IMR-90 (cell line): ENCODE measurements at regions not wholly inside any gene's neighbourhood (a gene's known extent, or its start where the extent isn't known, plus 50 kb on each side); places are given as distances from the start of the nearest gene placed in this dataset.

Experiments
- ATAC-seq: fragments of 200-7000 bp; cut with Tn5 transposase; 2 replicates; pipeline ENCODE4 v1.9.1; 2020; ENCODE audit warnings: low read depth, mild to moderate bottlenecking, moderate library complexity
- BruUV-seq: library from RNA; stranded (reverse); fragments of 400-500 nt; replicated peaks from 2 replicates; lab custom pipeline; 2021; lab: Mats Ljungman, UMichigan
- CTCF ChIA-PET: fragments of 300-600 bp; formaldehyde crosslinking; extraction: SDS; loops from one replicate; lab custom pipeline; 2021; ENCODE audit warnings: antibody characterized with exemption; lab: Yijun Ruan, JAX
- POLR2A ChIA-PET: fragments of 300-600 bp; sonication (Branson Sonifier 250); formaldehyde crosslinking; loops from one replicate; lab custom pipeline; 2022; ENCODE audit warnings: antibody characterized with exemption; ENCODE audit not compliant: unreplicated experiment; lab: Charles Lee
- DNase-seq: peaks from one replicate; pipeline ENCODE4 v3.0.0; 2013
- H2AFZ ChIP-seq: replicated peaks from 2 replicates; pipeline ENCODE3; 2013; ENCODE audit warnings: low read length, mild to moderate bottlenecking; ENCODE audit not compliant: poor library complexity
- H2AK5ac ChIP-seq: 2 replicates; pipeline ENCODE4 v1.6.1; 2013; ENCODE audit warnings: low read depth, low read length, inconsistent platforms
- H2AK9ac ChIP-seq: replicated peaks from 2 replicates; pipeline ENCODE3; 2013; ENCODE audit warnings: mild to moderate bottlenecking, low read depth, low read length, moderate library complexity; ENCODE audit not compliant: poor library complexity
- H2BK120ac ChIP-seq: 2 replicates; pipeline ENCODE4 v1.6.1; 2013; ENCODE audit warnings: low read depth, low read length, inconsistent platforms
- H2BK15ac ChIP-seq: 3 replicates; pipeline ENCODE4 v1.6.1; 2013; ENCODE audit warnings: low read depth, low read length, inconsistent platforms
- H2BK20ac ChIP-seq: 2 replicates; pipeline ENCODE4 v1.6.1; 2013; ENCODE audit warnings: low read depth, mild to moderate bottlenecking, inconsistent platforms, low read length, moderate library complexity
- H2BK5ac ChIP-seq: 2 replicates; pipeline ENCODE4 v1.6.1; 2013; ENCODE audit warnings: mild to moderate bottlenecking, low read depth, low read length, inconsistent platforms; ENCODE audit not compliant: poor library complexity, severe bottlenecking
- H3K14ac ChIP-seq: replicated peaks from 2 replicates; pipeline ENCODE4 v1.6.1; 2013; ENCODE audit warnings: low read depth, low read length, inconsistent platforms
- H3K18ac ChIP-seq: 2 replicates; pipeline ENCODE4 v1.6.1; 2013; ENCODE audit warnings: low read depth, low read length, control low read depth
- H3K23ac ChIP-seq: 2 replicates; pipeline ENCODE4 v1.6.1; 2013; ENCODE audit warnings: low read depth, low read length, inconsistent platforms
- H3K27ac ChIP-seq: 2 replicates; pipeline ENCODE4 v1.5.1; 2013; ENCODE audit warnings: mild to moderate bottlenecking, control low read depth, low read length; ENCODE audit not compliant: insufficient read depth
- H3K27me3 ChIP-seq: 2 replicates; pipeline ENCODE4 v1.6.1; 2013; ENCODE audit warnings: low read length; ENCODE audit not compliant: control insufficient read depth, insufficient read depth
- H3K36me3 ChIP-seq: 2 replicates; pipeline ENCODE4 v1.6.1; 2013; ENCODE audit warnings: low read length, mixed read lengths; ENCODE audit not compliant: control insufficient read depth, insufficient read depth
- H3K4ac ChIP-seq: 2 replicates; pipeline ENCODE4 v1.6.1; 2013; ENCODE audit warnings: low read depth, low read length, inconsistent platforms
- H3K4me1 ChIP-seq: 2 replicates; pipeline ENCODE4 v1.6.1; 2013; ENCODE audit warnings: low read length, mixed read lengths; ENCODE audit not compliant: control insufficient read depth, insufficient read depth
- H3K4me2 ChIP-seq: 2 replicates; pipeline ENCODE4 v1.6.1; 2013; ENCODE audit warnings: low read depth, mild to moderate bottlenecking, control low read depth, low read length, moderate library complexity
- H3K4me3 ChIP-seq: 2 replicates; pipeline ENCODE4 v1.5.1; 2013; ENCODE audit warnings: low read depth, mild to moderate bottlenecking, control low read depth, low read length, moderate library complexity; ENCODE audit not compliant: insufficient read depth
- H3K56ac ChIP-seq: 2 replicates; pipeline ENCODE4 v1.6.1; 2013; ENCODE audit warnings: low read length, inconsistent platforms; ENCODE audit not compliant: insufficient read depth; ENCODE audit errors: extremely low read depth
- H3K79me1 ChIP-seq, 2 experiments: 2 replicates each; pipeline ENCODE4 v1.6.1; 2013; ENCODE audit warnings: low read length in 2 of 2, inconsistent platforms in 1 of 2, low read depth in 1 of 2
- H3K9ac ChIP-seq: 2 replicates; pipeline ENCODE4 v1.6.1; 2013; ENCODE audit warnings: low read depth, low read length, control low read depth
- H3K9me1 ChIP-seq: 2 replicates; pipeline ENCODE4 v1.6.1; 2013; ENCODE audit warnings: low read length, inconsistent platforms; ENCODE audit not compliant: insufficient read depth
- H3K9me3 ChIP-seq: 2 replicates; pipeline ENCODE4 v1.6.1; 2013; ENCODE audit warnings: low read length; ENCODE audit not compliant: control insufficient read depth, insufficient read depth
- H4K20me1 ChIP-seq: 2 replicates; pipeline ENCODE4 v1.6.1; 2013; ENCODE audit warnings: low read length, inconsistent platforms; ENCODE audit not compliant: insufficient read depth
- H4K5ac ChIP-seq: 2 replicates; pipeline ENCODE4 v1.6.1; 2013; ENCODE audit warnings: mild to moderate bottlenecking, low read depth, low read length, control low read depth
- H4K8ac ChIP-seq, 2 experiments: 2 replicates each; pipeline ENCODE4 v1.6.1; 2013; ENCODE audit warnings: low read depth in 2 of 2, low read length in 2 of 2, control low read depth in 1 of 2, inconsistent platforms in 1 of 2
- H4K91ac ChIP-seq: 2 replicates; pipeline ENCODE4 v1.6.1; 2013; ENCODE audit warnings: low read depth, low read length, inconsistent platforms; ENCODE audit not compliant: insufficient read depth
- CEBPB ChIP-seq: IDR thresholded peaks from 2 replicates; pipeline ENCODE4 v1.6.1; 2012; ENCODE audit warnings: low read depth, low read length, improper control_type of control experiment
- FOS ChIP-seq: fragments of 150-350 bp; IDR thresholded peaks from 2 replicates; pipeline ENCODE4 v1.6.1; 2016; ENCODE audit warnings: low read depth, low read length
- MAFK ChIP-seq: IDR thresholded peaks from 2 replicates; pipeline ENCODE4 v1.6.1; 2012; ENCODE audit warnings: low read depth, low read length, improper control_type of control experiment
- MXI1 ChIP-seq: IDR thresholded peaks from 2 replicates; pipeline ENCODE4 v1.6.1; 2012; ENCODE audit warnings: low read depth, mild to moderate bottlenecking, low read length, moderate library complexity, borderline replicate concordance
- NFE2L2 ChIP-seq: fragments of 150-350 bp; IDR thresholded peaks from 2 replicates; pipeline ENCODE4 v1.6.1; 2016; ENCODE audit warnings: low read depth, mild to moderate bottlenecking, low read length
- POLR2A ChIP-seq: IDR thresholded peaks from 2 replicates; pipeline ENCODE4 v1.6.1; 2012; ENCODE audit warnings: mild to moderate bottlenecking, low read depth, low read length
- RAD21 ChIP-seq: IDR thresholded peaks from 2 replicates; pipeline ENCODE4 v1.6.1; 2012; ENCODE audit warnings: low read length, improper control_type of control experiment
- RCOR1 ChIP-seq: IDR thresholded peaks from 2 replicates; pipeline ENCODE4 v1.6.1; 2012; ENCODE audit warnings: mild to moderate bottlenecking, low read length, improper control_type of control experiment; ENCODE audit not compliant: insufficient replicate concordance
- RFX5 ChIP-seq: IDR thresholded peaks from 2 replicates; pipeline ENCODE4 v1.8.0; 2012; ENCODE audit warnings: low read depth, mild to moderate bottlenecking, low read length, moderate library complexity
- SMC3 ChIP-seq: fragments of 150-350 bp; IDR thresholded peaks from 2 replicates; pipeline ENCODE4 v1.6.1; 2016; ENCODE audit warnings: low read depth, mild to moderate bottlenecking, antibody characterized with exemption, low read length, moderate library complexity
- WGBS, 2 experiments: methylation state at CpG; one replicate each; pipeline versions ENCODE4 v1.1.5 to v1.1.7; 2013; ENCODE audit warnings: missing lambda C conversion rate in 2 of 2; ENCODE audit not compliant: insufficient read length in 1 of 2; ENCODE audit errors: extremely low coverage in 2 of 2; 5-methylcytosine and 5-hydroxymethylcytosine counted together
- dilution Hi-C: fragments of 300-500 bp; cut with HindIII; formaldehyde crosslinking; loops from one replicate; pipeline ENCODE4 v1.14.3; 2018; ENCODE audit warnings: low sequenced_read_pairs; ENCODE audit not compliant: unreplicated experiment
- in situ Hi-C: fragments of 300-500 bp; cut with MboI; formaldehyde crosslinking; loops from 3 replicates; pipeline ENCODE4 v1.14.3; 2019; ENCODE audit warnings: low sequenced_read_pairs, inconsistent platforms, mixed read lengths
- intact Hi-C: fragments of 100-400 bp; cut with micrococcal nuclease; formaldehyde crosslinking; loops from 2 replicates; pipeline ENCODE4 v1.10.0; 2022
- TF ChIP-seq, protein P1 (sequence below): fragments of 150-350 bp; IDR thresholded peaks from 2 replicates; pipeline ENCODE4 v1.6.1; 2016; ENCODE audit warnings: low read depth, mild to moderate bottlenecking, low read length, moderate library complexity, borderline replicate concordance
- TF ChIP-seq, protein P2 (sequence below): conservative IDR thresholded peaks from 2 replicates; pipeline ENCODE4 v1.5.1; 2012; ENCODE audit warnings: mild to moderate bottlenecking, low read depth, low read length, improper control_type of control experiment

DNA sequence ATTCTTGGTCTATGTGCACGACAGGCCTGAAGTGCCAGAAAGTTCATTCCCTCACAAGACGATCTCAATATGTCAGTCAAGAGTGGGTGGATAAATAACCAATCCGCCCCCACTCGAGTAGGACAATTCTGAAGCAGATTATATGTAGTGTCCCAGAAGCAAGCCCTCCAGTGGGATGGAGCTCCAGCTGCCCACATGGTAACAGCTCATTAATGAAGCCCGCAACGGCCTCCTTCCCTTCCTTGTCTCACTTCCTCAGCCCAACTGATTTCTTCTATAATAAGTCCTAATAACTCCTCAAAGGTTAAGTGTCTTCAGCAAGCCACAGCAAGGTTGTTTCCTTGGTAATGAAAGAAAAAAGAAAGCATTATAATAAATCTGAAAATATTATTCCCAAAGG is 82.1 kb upstream of the F13A1 start:
- no peak overlapping the region for H4K91ac ChIP-seq
- no peaks in the 10 kb centered on the region for H3K4me1 ChIP-seq
- H3K27ac ChIP-seq = no peak overlapping the region
- H3K9me1 ChIP-seq = no peaks in the 10 kb centered on the region
- H2AK9ac ChIP-seq = no peak overlapping the region
- H3K27me3 ChIP-seq = no peaks in the 10 kb centered on the region
- ChIA-PET CTCF (no interaction called here), POLR2A (no interaction called here)
- TF ChIP-seq RFX5 = no peak
- TF ChIP-seq CEBPB = no peak
- no peak for TF ChIP-seq FOS
- no peak for TF ChIP-seq RCOR1
- TF ChIP-seq, protein P1, sequence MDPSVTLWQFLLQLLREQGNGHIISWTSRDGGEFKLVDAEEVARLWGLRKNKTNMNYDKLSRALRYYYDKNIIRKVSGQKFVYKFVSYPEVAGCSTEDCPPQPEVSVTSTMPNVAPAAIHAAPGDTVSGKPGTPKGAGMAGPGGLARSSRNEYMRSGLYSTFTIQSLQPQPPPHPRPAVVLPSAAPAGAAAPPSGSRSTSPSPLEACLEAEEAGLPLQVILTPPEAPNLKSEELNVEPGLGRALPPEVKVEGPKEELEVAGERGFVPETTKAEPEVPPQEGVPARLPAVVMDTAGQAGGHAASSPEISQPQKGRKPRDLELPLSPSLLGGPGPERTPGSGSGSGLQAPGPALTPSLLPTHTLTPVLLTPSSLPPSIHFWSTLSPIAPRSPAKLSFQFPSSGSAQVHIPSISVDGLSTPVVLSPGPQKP = no peak
- TF ChIP-seq POLR2A = no peak
- TF ChIP-seq NFE2L2 = no peak
- no peak for TF ChIP-seq MXI1
- TF ChIP-seq MAFK = no peak
- no peak for TF ChIP-seq SMC3
- TF ChIP-seq RAD21 = no peak
- TF ChIP-seq, protein P2, sequence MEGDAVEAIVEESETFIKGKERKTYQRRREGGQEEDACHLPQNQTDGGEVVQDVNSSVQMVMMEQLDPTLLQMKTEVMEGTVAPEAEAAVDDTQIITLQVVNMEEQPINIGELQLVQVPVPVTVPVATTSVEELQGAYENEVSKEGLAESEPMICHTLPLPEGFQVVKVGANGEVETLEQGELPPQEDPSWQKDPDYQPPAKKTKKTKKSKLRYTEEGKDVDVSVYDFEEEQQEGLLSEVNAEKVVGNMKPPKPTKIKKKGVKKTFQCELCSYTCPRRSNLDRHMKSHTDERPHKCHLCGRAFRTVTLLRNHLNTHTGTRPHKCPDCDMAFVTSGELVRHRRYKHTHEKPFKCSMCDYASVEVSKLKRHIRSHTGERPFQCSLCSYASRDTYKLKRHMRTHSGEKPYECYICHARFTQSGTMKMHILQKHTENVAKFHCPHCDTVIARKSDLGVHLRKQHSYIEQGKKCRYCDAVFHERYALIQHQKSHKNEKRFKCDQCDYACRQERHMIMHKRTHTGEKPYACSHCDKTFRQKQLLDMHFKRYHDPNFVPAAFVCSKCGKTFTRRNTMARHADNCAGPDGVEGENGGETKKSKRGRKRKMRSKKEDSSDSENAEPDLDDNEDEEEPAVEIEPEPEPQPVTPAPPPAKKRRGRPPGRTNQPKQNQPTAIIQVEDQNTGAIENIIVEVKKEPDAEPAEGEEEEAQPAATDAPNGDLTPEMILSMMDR = no peak
- H4K8ac ChIP-seq = no peak overlapping the region
- no TSS peak for BruUV-seq
- no peaks in the 10 kb centered on the region for H4K20me1 ChIP-seq
- H2BK5ac ChIP-seq = no peak overlapping the region
- H2BK20ac ChIP-seq = no peak overlapping the region
- dilution Hi-C loops (no loop called here), in situ Hi-C loops (no loop called here), intact Hi-C loops (no loop called here)
- no peaks in the 10 kb centered on the region for H3K79me1 ChIP-seq
- no peak overlapping the region for H2BK15ac ChIP-seq
- H2BK120ac ChIP-seq = no peak overlapping the region
- H3K18ac ChIP-seq = no peak overlapping the region
- H4K5ac ChIP-seq = no peak overlapping the region
- no peak overlapping the region for H3K14ac ChIP-seq
- H3K4me2 ChIP-seq = no peak overlapping the region
- H3K36me3 ChIP-seq = no peaks in the 10 kb centered on the region
- no peak overlapping the region for H3K4me3 ChIP-seq
- no peak overlapping the region for H2AFZ ChIP-seq
- no peak overlapping the region for H3K56ac ChIP-seq
- H2AK5ac ChIP-seq = no peak overlapping the region
- H3K9ac ChIP-seq = no peak overlapping the region
- H3K9me3 ChIP-seq = peaks cover 15% of the 10 kb centered on the region
- WGBS, 2 experiments = no CpG with 5 or more reads among the region's 6 CpGs
- no peak overlapping the region for H3K4ac ChIP-seq
- no peak for ATAC-seq
- DNase-seq = no peak
- no peak overlapping the region for H3K23ac ChIP-seq
